B cell (primary cell): ENCODE measurements at regions not wholly inside any gene's neighbourhood (a gene's known extent, or its start where the extent isn't known, plus 50 kb on each side); places are given as distances from the start of the nearest gene placed in this dataset.

ENCODE experiments used
- ATAC-seq: fragments of 200-7000 bp; cut with Tn5 transposase; one replicate; pipeline ENCODE4 v1.10.0; 2021; ENCODE audit warnings: low read depth, mild to moderate bottlenecking, moderate number of reproducible peaks, moderate library complexity
- CTCF ChIA-PET: fragments of 350-600 bp; sonication (Branson Sonifier 250); formaldehyde crosslinking; loops from one replicate; lab custom pipeline; 2021; ENCODE audit warnings: antibody characterized with exemption, inconsistent platforms; lab: Charles Lee
- POLR2A ChIA-PET: fragments of 350-600 bp; sonication (Branson Sonifier 250); formaldehyde crosslinking; loops from one replicate; lab custom pipeline; 2021; ENCODE audit warnings: antibody characterized with exemption; lab: Charles Lee
- DNase-seq: peaks from one replicate; pipeline ENCODE4 v3.0.0; 2013
- H2AFZ ChIP-seq: 2 replicates; pipeline ENCODE4 v1.6.1; 2012; ENCODE audit warnings: mild to moderate bottlenecking, low read depth, low read length; ENCODE audit not compliant: insufficient read depth, poor library complexity, severe bottlenecking
- H3K27ac ChIP-seq, 2 donors: 1 replicate in 1 of 2; 2 replicates in 1 of 2; pipeline ENCODE4 v1.5.1; 2012 to 2013; ENCODE audit warnings: low read length in 2 of 2, mild to moderate bottlenecking in 2 of 2, moderate library complexity in 1 of 2
- H3K27me3 ChIP-seq, 4 experiments: fragments of 200-600 bp in 1 of 4; sonication (generic) in 1 of 4; replicated peaks in 1 of 4; 1 replicate in 2 of 4; 2 replicates in 2 of 4; pipeline versions ENCODE4 v1.6.1 to v1.7.0; 2013 to 2016; ENCODE audit warnings: low read length in 3 of 4, mild to moderate bottlenecking in 2 of 4, mixed read lengths in 1 of 4, moderate library complexity in 1 of 4; ENCODE audit not compliant: insufficient read depth in 4 of 4, control insufficient read depth in 3 of 4; ENCODE audit errors: control extremely low read depth in 1 of 4
- H3K36me3 ChIP-seq, 2 experiments: replicated peaks in 1 of 2; 1 replicate in 1 of 2; 2 replicates in 1 of 2; pipeline versions ENCODE4 v1.6.1 to v1.7.1; 2013; ENCODE audit warnings: low read length in 1 of 2; ENCODE audit not compliant: insufficient read depth in 2 of 2, control insufficient read depth in 1 of 2; ENCODE audit errors: control extremely low read depth in 1 of 2, extremely low read depth in 1 of 2
- H3K4me1 ChIP-seq, 2 donors: fragments of 200-600 bp in 1 of 2; sonication (generic) in 1 of 2; 1 replicate in 1 of 2; 2 replicates in 1 of 2; pipeline versions ENCODE4 v1.5.1 to v1.6.1; 2013 to 2017; ENCODE audit warnings: low read length in 2 of 2; ENCODE audit not compliant: control insufficient read depth in 2 of 2, insufficient read depth in 2 of 2
- H3K4me2 ChIP-seq: replicated peaks from 2 replicates; pipeline ENCODE3; 2012; ENCODE audit warnings: mild to moderate bottlenecking, low read depth, low read length; ENCODE audit not compliant: poor library complexity, severe bottlenecking
- H3K4me3 ChIP-seq, 5 experiments: fragments of 200-600 bp in 1 of 5; sonication (generic) in 1 of 5; 1 replicate in 3 of 5; 2 replicates in 2 of 5; pipeline versions ENCODE4 v1.5.1 to v1.7.0; 2011 to 2016; ENCODE audit warnings: low read length in 4 of 5, mild to moderate bottlenecking in 4 of 5, low read depth in 2 of 5, control low read depth in 1 of 5, moderate library complexity in 1 of 5; ENCODE audit not compliant: insufficient read depth in 1 of 5; ENCODE audit errors: control extremely low read depth in 1 of 5, extremely low read depth in 1 of 5
- H3K79me2 ChIP-seq: fragments of 200-600 bp; sonication (generic); one replicate; pipeline ENCODE4 v1.6.0; 2016; ENCODE audit warnings: low read length; ENCODE audit not compliant: control insufficient read depth, insufficient read depth
- H3K9ac ChIP-seq: fragments of 200-600 bp; sonication (generic); 2 replicates; pipeline ENCODE4 v1.6.1; 2017; ENCODE audit warnings: mild to moderate bottlenecking, low read length, moderate library complexity
- H3K9me3 ChIP-seq, 3 donors: one replicate each; pipeline versions ENCODE4 v1.6.1 to v1.7.1; 2013; ENCODE audit warnings: low read length in 2 of 3; ENCODE audit not compliant: control insufficient read depth in 2 of 3, insufficient read depth in 1 of 3; ENCODE audit errors: control extremely low read depth in 1 of 3
- H4K20me1 ChIP-seq: 2 replicates; pipeline ENCODE4 v1.6.0; 2012; ENCODE audit warnings: mild to moderate bottlenecking, low read length; ENCODE audit not compliant: insufficient read depth, control insufficient read depth, poor library complexity, severe bottlenecking
- H3K27ac Mint-ChIP-seq: one replicate; pipeline ENCODE4 v1.8.0; 2021; ENCODE audit warnings: mixed read lengths
- H3K27me3 Mint-ChIP-seq: one replicate; pipeline ENCODE4 v1.8.0; 2021; ENCODE audit warnings: mixed read lengths
- H3K4me1 Mint-ChIP-seq: one replicate; pipeline ENCODE4 v1.8.0; 2021; ENCODE audit warnings: mixed read lengths
- H3K4me3 Mint-ChIP-seq: one replicate; pipeline ENCODE4 v1.8.0; 2021; ENCODE audit warnings: mixed read lengths
- H3K9me3 Mint-ChIP-seq: one replicate; pipeline ENCODE4 v1.8.0; 2022; ENCODE audit warnings: mixed read lengths; ENCODE audit not compliant: insufficient read depth
- CTCF ChIP-seq: fragments of 200-600 bp; IDR thresholded peaks from one replicate; pipeline ENCODE4 v1.8.0; 2022; ENCODE audit warnings: antibody characterized with exemption, mild to moderate bottlenecking
- EZH2 ChIP-seq: IDR thresholded peaks from 2 replicates; pipeline ENCODE4 v1.6.1; 2012; ENCODE audit warnings: borderline replicate concordance, low read depth, mild to moderate bottlenecking, moderate library complexity, low read length; ENCODE audit not compliant: insufficient read depth, poor library complexity, severe bottlenecking
- WGBS: methylation state at CpG from one replicate; pipeline ENCODE4 v1.1.5; 2013; ENCODE audit warnings: missing lambda C conversion rate; ENCODE audit not compliant: insufficient coverage; 5-methylcytosine and 5-hydroxymethylcytosine counted together
- intact Hi-C: fragments of 100-400 bp; cut with micrococcal nuclease; formaldehyde crosslinking; loops from one replicate; pipeline ENCODE4 v1.10.0; 2022

GRCh38 chr6:12228447-12229146, 61.6 kb upstream of the EDN1 start:
- ATAC-seq, result no peak

More at GRCh38 chr6:12228447-12229146, 61.6 kb upstream of the EDN1 start:
- peaks cover 6% of the 10 kb centered on the region for H3K4me1 Mint-ChIP-seq
- Histone ChIP-seq H4K20me1 (no peaks in the 10 kb centered on the region), H3K9ac (no peak overlapping the region), H3K27me3 (no peaks in the 10 kb centered on the region), H3K36me3 (no peaks in the 10 kb centered on the region), H3K4me3 (no peak overlapping the region), H3K4me2 (no peak overlapping the region), H3K4me1 (peaks cover 0 to under 1% of the 10 kb centered on the region in 2 donors), H3K9me3 (no peaks in the 10 kb centered on the region), H2AFZ (no peak overlapping the region), H3K79me2 (no peaks in the 10 kb centered on the region), H3K27ac (no peak overlapping the region)
- H3K27ac Mint-ChIP-seq, result no peak overlapping the region
- ChIA-PET POLR2A (no interaction called here), CTCF (interaction anchor here (0.8 kb wide), 2 partner anchors 526 to 573 kb away, joined by 3 to 5 read pairs; no protein-coding TSS in a partner anchor)
- intact Hi-C loops, result no loop called here
- no peak overlapping the region for H3K4me3 Mint-ChIP-seq
- H3K9me3 Mint-ChIP-seq, result no peaks in the 10 kb centered on the region
- no peak for TF ChIP-seq EZH2
- no peak for TF ChIP-seq CTCF
- 86% methylated on average over 12 of the region's 13 CpGs for WGBS
- peaks cover 3% of the 10 kb centered on the region for H3K27me3 Mint-ChIP-seq
- no peak for DNase-seq
